ENCODE measurements at regions not wholly inside any gene's neighbourhood (a gene's known extent, or its start where the extent isn't known, plus 50 kb on each side); places are given as distances from the start of the nearest gene placed in this dataset.
"Not testable (repeated sequence)": the region's sequence is repeated elsewhere in the genome, so short reads cannot be mapped to it uniquely, and the experiment has no call there.

GRCh38 chr2:77578354-77578753, 56.2 kb upstream of the LRRTM4 start:
- DNase-seq (ENCODE audit: low read depth in 4 of 4, low spot score in 3 of 4): no peak

DNA sequence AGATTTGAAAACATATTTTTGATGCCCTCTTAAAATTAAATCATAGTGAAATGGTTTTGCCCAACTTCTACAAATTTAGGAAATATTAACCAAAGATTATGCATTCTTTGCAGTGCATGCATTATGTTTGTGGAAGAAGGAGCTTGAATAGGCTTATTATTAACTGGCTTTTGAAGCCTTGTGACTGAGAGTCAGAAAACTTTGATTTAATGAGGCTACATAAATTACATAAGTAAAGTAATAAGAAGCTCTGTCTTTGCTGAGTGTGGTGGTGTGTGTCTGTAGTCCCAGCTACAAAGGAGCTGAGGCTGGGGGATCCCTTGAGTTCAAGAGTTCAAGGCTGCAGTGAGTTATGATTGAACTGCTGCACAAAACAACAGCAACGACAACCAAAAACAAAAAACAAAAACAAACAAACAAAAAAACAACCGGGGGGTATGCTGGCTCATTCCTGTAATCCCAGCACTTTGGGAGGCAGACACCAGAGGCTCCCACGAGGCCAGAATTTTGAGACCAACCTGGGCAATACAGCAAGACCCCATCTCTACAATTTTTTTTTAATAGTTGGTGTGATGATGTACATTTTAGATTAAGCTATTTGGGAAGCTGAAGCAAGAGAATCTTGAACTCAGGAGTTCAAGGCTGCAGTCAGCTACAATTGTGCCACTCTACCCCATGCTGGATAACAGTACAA, 57.0 kb upstream of the LRRTM4 start:
- no peak for DNase-seq (ENCODE audit: low read depth in 4 of 4, low spot score in 3 of 4)

GRCh38 chr2:77588438-77588837, 66.3 kb upstream of the LRRTM4 start:
- no peak for DNase-seq (ENCODE audit: low read depth in 4 of 4, low spot score in 3 of 4)

- DNase-seq (ENCODE audit: low read depth in 4 of 4, low spot score in 3 of 4): no peak
These were observed 68.2 kb upstream of the LRRTM4 start for GRCh38 chr2:77590298-77590917.

DNA sequence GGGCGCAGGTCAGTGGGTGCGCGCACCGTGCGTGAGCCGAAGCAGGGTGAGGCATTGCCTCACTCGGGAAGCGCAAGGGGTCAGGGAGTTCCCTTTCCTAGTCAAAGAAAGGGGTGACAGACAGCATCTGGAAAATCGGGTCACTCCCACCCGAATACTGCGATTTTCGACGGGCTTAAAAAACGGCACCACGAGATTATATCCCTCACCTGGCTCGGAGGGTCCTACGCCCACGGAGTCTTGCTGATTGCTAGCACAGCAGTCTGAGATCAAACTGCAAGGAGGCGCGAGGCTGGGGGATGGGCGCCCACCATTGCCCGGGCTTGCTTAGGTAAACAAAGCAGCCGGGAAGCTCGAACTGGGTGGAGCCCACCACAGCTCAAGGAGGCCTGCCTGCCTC, 70.8 kb upstream of the LRRTM4 start:
- not testable (repeated sequence) for DNase-seq (ENCODE audit: low read depth in 4 of 4, low spot score in 3 of 4)

- DNase-seq (ENCODE audit: low read depth in 4 of 4, low spot score in 3 of 4): no peak
These were observed 80.6 kb upstream of the LRRTM4 start for GRCh38 chr2:77602771-77603170.

DNA sequence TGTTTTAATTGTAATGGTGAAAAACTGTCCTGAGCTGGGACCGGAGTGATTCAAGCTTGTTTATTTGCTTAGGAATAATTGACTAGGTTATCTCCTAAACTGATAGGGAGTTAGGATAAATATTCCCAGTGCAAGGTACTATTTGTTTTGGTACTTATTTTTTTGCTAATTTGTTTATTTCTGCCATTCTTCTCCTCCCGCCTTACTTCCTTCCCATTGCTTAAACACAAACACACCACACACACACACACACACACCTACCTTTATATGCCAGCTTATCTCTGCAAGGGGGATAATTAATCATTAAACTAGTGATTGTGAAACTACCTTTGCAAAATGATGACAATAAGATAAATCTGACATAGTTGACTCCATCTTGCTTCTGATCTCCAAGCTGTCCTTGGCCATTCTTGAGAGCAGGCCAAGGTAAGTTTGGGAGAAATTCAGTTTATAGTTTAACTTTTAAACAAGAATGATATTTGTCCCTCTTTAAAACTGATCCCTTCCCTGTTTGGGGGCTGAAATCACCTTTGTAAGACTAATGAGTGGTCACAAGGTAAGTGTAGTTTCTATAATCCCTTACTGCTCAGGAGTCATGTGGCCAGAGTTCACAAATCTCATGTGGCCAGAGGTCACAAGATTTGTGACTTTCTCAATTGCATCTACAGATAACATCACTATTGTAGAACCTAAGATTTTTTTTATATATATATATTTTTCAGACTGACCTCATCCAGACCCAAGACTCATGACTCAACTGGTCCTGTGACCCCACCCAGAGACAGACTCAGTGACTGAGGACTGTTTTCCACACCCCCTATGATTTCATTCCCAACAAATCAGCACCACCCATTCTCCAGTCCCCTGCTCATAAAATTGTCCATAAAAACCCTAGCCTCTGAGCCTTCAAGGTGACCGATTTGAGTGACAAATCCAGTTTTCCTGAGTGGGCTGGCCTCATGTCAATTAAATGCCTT, 83.1 kb upstream of the LRRTM4 start:
- DNase-seq (ENCODE audit: low read depth in 4 of 4, low spot score in 3 of 4): no peak

DNA sequence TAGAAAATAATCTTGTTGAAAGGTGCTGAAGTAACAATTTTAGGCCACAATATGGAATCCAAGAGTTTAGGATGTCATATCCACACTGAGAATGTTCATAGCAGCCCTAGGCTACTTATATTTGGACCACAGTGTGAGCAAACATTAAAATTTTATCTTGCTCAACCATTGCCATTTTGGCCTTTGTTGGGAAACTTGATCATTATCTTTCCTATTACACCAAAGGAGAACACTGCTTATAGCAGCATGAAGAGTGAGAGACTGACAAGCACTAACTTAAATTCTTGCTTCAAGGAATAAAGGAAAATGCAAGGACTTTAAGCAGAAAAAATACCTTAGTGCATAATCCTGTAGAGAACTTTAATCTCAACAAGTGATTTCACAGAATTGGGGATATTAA, 86.3 kb upstream of the LRRTM4 start:
- DNase-seq (ENCODE audit: low read depth in 4 of 4, low spot score in 3 of 4): no peak

- DNase-seq (ENCODE audit: low read depth in 4 of 4, low spot score in 3 of 4): no peak
These were observed 107.4 kb upstream of the LRRTM4 start for GRCh38 chr2:77629539-77629938.

GRCh38 chr2:77631007-77631406, 108.8 kb upstream of the LRRTM4 start:
- DNase-seq (ENCODE audit: low read depth in 4 of 4, low spot score in 3 of 4): no peak

DNA sequence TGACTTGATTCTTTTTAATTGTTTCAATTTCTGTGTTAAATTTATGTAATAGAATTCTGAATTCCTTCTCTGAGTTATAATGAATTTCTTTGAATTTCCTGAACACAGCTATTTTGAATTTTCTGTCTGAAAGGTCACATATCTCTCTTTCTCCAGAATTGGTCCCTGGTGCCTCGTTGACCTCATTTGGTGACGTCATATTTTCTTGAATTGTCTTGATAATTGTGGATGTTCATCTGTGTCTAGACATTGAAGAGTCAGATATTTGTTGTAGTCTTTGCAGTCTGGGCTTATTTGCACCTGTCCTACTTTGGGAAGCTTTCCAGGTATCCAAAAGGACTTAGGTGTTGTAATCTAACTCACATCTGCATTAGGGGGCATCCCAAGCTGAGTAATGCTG, 111.4 kb upstream of the LRRTM4 start:
- DNase-seq (ENCODE audit: low read depth in 4 of 4, low spot score in 3 of 4): no peak

DNA sequence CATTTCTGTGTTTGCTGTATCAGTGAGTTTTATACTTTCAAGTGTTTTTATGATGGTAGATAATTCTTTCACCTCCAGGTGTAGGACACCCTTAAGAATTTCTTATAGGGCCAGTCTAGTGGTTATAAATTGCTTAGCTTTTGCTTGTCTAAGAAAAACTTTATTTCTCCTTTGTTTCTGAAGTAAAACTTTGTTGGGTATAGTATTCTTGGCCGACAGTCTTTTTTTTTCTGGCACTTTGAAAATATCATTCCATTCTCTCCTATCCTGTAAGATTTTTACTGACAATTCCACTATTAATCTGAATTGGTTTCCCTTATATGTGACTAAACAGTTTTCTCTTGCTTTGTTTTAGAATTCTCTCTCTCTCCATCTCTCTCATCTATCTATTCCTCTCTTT, 118.7 kb upstream of the LRRTM4 start:
- DNase-seq (ENCODE audit: low read depth in 4 of 4, low spot score in 3 of 4): no peak

DNA sequence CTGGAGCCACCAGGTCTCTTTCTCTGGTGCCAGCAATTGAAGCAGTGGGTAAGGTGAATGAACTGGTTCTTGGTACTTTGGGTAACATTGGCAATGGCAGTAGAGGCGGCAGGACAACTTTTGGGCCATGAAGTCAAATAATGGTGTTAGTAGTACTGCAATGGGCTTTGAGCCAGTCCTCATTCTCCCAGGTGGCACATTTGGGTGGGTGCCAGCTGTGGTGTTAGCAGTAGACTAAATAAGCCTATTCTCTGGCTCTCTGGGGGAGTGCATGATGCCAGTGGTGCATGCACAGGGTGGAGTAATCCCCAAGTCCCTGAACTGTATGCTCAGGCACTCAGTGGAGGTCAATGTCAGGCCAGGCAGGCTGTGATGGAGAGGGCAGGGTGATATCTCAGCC, 120.2 kb upstream of the LRRTM4 start:
- no peak for DNase-seq (ENCODE audit: low read depth in 4 of 4, low spot score in 3 of 4)

DNA sequence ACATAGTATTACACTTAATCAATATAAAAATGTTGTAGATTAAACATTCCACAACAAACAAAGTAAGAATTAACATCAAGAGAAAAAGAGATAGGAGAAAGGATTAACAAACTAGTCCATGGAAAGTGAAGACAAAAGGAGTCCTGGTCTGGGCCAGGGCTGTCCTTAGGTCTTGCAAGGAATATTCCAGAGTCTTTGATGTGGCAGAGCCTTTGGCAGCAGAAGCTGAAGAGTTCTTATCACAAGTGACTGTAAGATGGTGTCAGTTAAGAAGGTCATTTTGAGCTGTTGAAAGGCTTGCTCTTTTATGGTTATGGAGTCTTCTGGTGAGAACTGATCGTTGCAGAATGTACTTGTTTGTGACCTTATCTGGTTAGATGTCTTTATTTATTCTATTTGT, 127.7 kb upstream of the LRRTM4 start:
- DNase-seq (ENCODE audit: low read depth in 4 of 4, low spot score in 3 of 4): no peak

DNA sequence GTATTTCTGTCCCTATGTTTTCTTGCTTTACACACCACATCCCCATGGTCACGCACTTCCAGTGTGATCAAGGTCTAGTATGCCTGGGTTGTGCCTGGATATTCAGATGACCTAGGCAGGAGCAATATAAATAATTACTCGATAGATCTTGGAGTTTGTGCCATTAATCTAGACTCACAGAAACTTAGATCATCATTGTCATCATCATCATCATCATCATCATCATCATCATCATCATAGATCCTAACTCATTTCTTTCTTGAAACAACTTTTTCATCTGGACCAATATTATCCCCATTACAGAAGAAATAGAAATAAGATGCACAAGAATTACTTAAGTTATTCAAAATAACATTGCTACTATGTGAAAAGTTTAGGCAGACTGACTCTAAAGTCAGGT, 130.3 kb upstream of the LRRTM4 start:
- no peak for DNase-seq (ENCODE audit: low read depth in 4 of 4, low spot score in 3 of 4)

- no peak for DNase-seq (ENCODE audit: low read depth in 4 of 4, low spot score in 3 of 4)
These were observed 142.3 kb upstream of the LRRTM4 start for GRCh38 chr2:77664491-77664890.

DNA sequence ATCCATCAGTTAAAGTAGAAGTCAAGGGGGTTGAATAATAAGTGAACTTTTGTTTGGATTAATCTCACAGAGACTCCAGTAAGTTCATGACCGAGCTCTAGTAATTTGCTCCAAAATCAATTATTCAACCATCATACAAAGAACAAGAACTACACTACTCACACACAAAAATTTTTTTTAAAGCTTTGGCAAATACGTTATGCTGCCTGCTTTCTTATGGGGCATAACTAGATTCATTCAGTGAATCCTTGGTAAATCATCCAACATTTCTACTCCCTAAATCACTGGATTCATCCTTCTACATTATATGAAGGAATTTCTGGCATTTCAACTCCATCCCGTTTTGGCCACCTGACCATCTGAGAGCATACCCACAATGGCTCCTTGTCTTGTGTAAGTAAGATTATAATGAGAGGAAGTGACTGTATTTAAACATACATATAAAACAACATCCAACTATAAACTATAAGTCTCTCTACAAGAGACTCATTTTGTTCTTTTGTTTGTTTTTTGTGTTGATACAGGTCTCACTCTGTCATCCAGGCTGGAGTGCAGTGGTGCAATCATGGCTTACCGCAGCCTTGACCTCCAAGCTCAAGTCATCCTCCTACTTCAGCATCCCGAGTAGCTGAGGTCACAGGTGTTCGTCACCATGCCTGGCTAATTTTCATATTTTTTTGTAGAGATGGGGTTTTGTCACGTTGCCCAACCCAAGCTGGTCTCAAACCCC, 144.2 kb upstream of the LRRTM4 start:
- no peak for DNase-seq (ENCODE audit: low read depth in 4 of 4, low spot score in 3 of 4)

DNA sequence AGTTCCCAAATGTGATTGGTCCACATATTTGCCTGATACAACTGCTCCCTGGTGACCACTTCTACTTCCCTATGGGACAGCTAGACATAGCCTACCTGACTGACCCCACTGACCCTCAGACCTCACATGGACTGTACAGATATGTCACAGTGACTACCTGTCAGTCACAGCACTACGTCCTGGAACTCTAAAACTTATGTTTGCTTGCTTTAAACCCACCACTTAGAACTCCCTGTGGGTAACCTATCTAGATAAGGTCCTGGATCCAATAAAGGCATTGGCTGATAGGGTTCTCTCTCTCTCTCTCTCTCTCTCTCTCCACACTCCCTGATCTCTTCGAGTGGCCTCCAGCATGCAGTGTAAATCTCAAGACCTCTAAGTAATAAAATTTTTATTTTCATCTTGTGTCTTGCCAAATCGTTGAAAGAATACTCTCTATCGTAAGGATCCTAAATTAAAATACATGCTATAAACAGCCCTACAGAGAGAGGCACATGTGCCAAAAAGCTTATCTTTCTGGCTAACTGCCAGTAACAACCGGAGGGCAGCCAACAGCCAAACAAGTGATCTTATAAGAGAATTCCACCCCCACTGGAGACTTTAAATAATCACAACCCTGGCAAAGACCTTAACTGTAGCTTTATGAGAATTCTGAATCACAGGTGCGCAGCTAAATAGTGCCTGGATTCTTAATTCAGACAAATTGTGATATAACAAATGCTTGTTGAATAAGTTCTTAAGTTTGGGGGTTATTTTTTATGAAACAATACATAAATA, 162.6 kb upstream of the LRRTM4 start:
- not testable (repeated sequence) for DNase-seq (ENCODE audit: low read depth in 4 of 4, low spot score in 3 of 4)

GRCh38 chr2:77712601-77713000, 190.4 kb upstream of the LRRTM4 start:
- DNase-seq (ENCODE audit: low read depth in 4 of 4, low spot score in 3 of 4): no peak

- DNase-seq (ENCODE audit: low read depth in 4 of 4, low spot score in 3 of 4): no peak
These were observed 191.2 kb upstream of the LRRTM4 start for GRCh38 chr2:77713412-77713811.
